Fibroblast of skin of back (primary cell): ENCODE measurements at regions not wholly inside any gene's neighbourhood (a gene's known extent, or its start where the extent isn't known, plus 50 kb on each side); places are given as distances from the start of the nearest gene placed in this dataset.

Experiments
- DNase-seq: peaks from one replicate; pipeline ENCODE4 v3.0.0-alpha.2; 2013

DNA sequence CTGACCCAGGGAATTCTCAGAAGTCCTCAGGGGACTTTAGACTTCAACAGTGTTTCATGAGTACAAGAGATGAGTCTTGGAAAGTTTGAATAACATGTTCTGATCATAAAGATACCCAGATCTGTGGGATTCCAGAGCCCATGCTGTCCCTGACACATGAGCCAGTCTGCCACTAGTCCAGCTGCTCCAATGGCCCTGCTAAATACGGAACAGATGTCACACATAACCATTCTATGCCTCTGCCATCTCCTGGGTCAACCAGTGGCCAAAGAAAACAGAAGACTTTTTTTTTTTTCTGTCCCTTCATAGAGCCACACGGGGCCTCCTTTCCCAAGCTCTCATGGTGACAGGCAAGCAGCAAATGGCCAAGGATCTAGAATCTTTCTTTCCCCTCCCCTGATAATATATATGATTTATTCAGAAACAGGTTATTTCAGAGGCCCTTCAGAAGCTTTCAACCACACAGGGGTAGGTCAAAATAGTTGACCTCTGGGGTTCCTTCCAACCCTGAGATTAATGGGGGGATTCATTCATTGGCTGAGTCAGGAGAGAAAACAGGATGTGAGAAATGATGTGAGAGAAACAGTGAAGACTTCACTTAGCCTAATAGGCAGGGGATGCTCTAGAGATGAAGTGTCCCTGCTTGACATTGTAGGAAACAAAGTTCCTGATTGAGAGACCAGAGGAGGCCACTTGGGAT, 367.7 kb downstream of the CDK5RAP2 start:
- DNase-seq, result no peak

DNA sequence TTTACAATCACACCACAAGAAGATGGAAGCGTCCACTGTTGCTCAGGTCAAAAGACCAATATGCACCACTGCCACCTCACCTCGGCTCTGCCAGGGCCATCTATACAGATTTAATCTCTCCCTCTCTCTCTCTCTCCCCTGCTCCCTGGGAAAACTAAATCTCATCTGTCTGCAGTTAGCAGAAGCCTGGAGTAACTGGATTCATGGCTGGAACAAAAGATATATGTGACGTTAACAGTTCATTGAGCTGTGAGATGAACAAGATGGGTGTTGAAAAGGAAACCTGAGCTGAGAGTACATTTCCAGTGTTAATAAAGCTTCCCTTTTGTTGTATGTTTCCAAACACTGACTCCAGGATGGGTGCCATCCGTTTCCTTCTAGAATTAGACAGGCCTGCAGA, 369.7 kb downstream of the CDK5RAP2 start:
- no peak for DNase-seq

DNA sequence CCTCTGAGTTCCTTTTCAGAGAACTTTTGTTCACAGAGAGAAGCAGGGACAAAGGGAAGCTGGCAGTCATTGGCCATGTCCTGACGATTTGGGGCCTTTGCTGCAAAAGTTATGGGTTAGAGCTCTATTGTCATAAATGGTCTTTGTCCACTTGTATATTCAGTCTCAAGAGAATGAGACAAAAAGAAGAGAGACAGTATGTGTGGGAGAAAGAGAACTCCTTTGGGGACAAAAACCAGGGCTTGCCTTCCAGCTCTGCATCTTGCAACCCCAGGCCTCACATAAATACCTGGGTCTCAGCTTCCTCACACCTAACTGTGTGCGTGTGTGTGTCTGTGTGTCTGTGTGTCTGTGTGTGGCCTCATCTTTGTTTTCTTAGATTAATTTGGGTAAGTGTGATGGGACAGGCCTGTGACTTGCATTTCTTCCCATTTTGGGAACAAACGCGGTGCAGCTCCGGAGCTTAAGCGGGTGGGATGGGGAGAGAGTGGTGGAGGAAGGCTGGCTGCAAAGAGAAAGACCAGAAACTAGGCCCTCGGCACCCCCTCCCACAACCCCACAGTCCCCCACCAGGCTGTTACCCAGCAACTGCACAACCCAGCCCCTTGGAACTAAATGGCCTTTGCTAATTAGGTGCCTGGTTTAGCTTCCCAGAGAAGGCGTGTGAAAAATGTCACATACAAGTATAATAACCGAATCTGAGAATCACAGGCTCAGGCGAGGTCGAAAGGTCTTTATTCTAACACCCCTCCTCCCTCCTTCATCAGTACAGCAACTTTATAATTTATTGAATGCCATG, 376.9 kb downstream of the CDK5RAP2 start:
- no peak for DNase-seq

DNA sequence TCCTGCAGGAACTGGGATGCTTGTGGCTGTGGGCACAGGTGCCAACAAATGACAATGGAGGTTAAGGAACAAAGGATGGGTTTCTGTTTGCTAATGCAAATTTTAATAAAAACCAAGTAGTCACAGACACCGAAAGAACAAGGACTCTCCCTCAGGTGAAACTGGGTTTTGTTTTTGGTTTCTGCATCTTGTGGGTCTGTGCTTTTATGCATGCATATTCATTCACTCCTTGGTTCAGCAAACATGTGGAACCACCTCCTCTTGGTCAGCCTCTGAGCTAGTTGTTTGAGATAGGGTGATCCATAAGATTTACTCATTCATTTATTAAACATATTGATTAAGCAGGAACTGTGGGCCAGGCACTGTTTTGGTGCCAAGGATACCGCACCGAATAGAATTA, 381.9 kb downstream of the CDK5RAP2 start:
- DNase-seq, result no peak

DNA sequence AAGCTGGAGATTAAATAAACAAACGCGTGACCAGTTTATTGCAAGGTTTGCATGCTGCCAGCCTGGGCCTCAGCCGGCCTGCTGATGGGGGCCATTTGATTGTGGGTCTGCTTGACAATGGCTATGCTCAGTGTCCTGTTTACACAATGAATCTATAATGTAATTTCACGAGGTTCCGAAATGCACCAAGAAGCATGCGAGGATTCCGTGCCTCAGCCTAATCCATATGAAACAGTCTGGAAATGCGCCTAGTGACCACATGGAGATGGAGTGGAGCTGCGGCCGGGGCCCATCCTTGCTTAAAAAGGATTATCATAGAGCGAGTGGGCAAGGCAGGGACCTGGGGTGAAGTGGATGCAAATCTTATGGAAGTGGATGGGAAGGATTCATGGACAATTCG, 382.4 kb downstream of the CDK5RAP2 start:
- no peak for DNase-seq

DNA sequence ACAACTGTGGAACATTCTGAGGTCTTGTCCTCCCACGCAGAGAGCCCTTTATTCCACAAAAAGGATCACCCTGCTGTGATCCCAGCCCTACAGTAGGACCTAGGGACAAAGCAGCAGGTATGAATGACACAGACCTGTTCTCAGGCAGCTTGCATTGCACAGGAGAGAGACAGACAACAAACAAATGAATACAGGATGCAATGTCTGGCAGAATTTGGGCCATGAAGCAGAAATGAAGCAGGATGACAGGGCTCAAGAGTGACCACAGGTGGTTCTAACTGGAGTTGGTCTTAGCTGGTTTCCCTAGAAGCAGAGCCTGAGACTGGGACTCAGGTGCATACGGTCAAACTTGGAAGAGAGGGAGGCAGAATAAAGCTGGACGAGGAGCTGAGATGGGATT, 388.8 kb downstream of the CDK5RAP2 start:
- DNase-seq, result no peak

DNA sequence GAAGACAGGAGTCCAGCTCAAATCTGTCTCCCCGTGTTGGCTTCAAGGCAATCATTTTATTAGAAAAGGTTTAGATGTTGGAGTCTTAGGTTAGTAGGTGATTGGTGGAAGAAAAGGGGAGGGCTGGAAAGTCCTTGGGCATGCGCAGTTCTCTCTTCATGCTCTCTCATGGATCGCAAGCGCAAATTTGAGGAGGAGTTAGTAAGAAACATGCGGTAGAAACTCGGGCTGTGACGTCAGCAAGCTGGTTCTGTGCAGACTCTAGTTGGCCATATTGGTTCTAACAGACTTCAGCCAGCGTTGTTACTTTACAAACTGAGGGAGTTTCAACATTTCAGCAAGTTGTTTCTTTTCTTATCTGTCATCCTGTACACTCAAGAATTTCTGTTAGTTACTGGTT, 392.2 kb downstream of the CDK5RAP2 start:
- DNase-seq, result no peak

DNA sequence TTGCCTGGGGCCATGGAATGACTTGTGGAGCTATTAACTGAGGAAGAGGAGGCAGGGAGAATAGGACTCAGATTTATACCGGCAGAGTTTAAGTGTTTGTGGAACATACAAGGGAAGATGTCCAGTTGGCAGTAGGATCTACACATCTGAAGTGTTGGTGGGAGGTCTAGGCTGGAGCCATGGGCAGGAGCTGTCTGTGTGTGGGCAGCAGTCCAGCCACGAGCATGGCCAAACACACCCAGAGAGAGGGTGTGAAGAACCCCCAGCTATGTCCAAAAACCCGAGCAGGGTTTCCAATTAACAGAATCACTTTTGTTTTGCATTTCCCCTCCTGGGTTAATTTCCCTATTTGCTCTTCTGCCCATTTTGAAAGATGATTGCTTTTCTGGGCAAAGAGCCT, 393.7 kb downstream of the CDK5RAP2 start:
- DNase-seq, result no peak

DNA sequence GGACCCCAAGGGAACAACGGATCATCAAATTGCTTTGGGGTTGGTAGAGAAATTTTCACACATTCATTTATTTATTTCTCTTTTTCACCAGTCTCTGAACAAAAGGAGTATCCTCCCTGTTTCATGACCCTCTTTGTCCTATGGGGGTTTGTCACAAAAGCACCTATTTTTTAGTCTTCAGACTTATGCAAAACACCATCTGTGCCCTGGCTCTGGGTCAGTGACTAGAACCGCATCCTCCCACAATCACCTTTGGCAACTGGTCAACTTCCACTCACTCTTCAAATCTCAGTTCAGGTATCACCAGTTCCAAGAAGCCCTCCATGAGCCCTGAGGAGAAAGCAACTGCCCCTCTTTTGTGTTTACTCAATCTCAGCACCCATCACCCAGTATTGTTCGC, 395.7 kb downstream of the CDK5RAP2 start:
- no peak for DNase-seq

DNA sequence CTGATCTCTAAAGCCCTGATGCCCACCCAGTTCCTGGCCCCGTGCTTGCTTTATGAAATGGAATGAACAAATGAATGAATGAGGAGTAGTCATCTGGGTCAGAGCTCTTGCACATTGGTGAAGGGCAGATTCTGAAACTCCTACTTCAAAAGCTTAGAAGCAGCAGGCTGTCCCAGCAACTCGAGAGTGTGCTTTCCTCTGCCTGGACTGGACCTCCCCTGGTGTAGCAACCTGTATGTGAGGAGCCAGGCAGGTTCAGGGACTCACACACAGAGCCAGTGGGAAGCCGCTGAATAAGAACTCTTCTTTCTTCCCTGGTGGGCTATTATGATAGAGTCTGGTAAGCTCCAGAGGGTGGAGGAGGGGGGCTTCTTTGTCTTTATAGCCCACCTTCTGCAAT, 396.4 kb downstream of the CDK5RAP2 start:
- DNase-seq, result no peak

DNA sequence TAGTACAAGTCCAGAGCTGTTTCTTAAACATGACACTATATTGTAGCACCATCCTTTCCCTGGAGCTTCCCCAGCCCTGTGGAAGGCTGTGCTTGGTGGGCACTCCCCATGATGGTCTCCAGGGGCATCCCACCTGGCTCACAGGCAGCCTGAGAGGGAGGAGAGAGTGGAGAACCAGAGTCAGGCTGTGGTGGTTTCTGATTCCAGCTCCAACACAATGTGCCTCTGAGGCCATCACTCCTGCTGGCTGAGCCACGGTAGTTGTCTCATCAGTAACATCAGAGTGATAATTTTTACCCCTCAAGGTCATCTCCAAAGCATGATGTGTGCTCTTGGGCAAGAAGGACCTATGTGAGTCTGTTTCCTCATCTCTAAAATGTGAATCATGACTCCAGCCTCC, 398.0 kb downstream of the CDK5RAP2 start:
- no peak for DNase-seq

DNA sequence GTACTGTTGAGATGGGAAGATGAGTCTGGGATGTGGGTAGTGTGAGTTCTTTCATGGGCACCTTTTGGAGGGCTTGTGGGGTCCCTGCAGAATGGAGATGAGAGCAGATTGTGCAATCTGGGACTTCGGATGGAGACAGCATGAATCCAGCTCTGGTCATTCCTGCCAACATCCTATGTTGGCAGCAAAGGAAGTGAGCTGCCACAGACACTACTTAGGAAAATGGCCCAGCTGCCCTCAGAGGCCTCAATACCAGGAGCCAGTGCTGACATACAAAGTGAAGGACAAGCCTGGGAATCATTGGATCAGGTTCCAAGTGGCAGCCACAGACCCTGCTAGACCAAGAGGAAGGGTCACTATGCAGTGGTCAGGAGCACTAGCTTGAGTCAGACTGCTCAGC, 402.8 kb downstream of the CDK5RAP2 start:
- DNase-seq, result no peak

DNA sequence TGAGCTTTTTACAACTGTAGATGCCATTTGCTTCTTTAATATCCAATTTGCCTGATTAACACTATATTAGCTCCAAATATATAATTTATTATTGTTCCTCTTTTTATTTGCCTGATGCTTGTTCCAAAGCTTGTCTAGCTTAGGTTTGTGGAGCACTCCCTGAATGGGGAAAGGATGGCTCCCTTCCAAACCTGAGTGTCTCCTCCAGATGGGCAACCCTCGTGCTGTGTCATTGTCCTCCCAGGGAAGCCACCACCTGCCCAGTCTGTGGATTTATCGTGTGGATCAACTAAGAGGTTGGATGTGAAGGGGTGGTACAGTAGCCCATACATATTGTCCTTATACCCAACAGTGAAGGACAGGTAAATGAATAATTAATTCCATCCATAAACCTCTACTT, 404.9 kb downstream of the CDK5RAP2 start:
- DNase-seq, result no peak

DNA sequence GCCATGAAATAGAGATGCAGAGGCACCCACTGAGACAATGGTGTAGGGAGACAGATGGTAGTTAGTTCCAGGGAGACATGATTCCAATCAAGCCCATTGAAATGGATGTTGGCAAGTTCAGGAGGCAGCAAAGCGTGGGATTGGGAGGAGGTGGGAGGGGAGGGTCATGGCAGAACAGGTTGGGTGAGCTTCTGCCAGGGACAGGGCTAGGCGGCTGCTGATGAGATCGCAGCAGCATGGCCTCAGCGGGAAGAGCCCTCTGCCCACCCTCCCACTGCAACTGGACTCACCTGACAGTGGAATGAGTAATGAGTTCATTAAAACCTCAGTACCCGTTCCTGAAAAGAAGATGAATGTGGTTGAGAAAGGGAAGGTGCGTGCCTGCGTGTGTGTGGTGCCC, 418.2 kb downstream of the CDK5RAP2 start:
- DNase-seq, result no peak

DNA sequence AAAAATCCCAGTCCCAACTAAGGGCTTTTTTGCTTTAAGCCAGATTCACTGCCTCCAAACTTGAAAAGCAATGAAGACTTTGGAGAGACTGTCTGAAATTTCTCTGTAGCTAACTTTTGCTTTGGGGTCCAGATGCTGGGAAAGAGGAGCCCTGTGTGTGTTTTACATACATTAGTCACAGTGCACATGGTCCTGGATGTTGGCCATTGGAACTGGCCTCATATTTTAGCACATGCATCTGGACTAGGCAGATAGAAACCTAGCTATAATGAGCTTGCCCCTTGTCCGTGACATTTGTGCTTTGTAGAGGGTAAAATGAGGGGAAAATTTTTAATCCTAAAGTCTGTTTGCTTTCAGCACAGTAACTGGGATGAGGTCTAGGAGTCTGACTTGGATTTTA, 421.7 kb downstream of the CDK5RAP2 start:
- DNase-seq, result no peak

DNA sequence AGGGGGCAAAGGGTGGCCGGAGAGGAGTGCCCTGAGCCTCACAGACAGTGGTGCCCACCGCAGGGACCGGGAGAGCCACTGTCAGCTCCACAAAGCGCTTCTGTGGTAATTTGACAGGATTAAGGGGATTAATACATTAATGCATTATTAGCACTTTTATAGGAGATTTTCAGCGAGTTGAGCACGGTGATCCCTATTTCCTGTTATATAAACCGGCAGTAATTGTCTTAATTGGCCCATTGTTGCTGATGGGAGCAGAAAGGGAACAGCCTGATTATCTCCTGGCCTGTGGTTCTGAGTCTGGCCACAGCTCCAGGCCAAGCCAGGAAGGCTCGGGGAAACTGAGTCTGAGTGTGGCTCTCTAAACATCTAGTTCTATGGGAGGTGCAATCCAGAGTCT, 423.6 kb downstream of the CDK5RAP2 start:
- DNase-seq, result no peak

DNA sequence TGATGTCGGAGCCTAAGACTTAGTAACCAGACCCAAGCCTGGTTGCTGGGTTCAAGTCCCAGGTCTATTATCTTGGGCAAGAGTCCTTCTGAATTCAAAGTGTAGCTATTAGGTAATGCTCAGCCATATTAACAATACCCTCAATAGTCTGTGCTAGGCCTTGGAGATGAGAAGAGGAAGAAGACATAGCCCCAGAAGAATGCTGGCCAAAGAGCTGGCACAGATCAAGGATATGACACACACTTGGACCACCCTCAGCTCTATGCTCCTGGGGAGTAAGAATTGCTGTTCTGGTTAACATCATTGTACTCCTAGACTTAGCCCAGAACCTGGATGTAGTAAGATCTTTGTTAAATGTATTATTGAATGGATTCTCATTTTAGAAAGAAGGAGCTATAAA, 426.7 kb downstream of the CDK5RAP2 start:
- no peak for DNase-seq

DNA sequence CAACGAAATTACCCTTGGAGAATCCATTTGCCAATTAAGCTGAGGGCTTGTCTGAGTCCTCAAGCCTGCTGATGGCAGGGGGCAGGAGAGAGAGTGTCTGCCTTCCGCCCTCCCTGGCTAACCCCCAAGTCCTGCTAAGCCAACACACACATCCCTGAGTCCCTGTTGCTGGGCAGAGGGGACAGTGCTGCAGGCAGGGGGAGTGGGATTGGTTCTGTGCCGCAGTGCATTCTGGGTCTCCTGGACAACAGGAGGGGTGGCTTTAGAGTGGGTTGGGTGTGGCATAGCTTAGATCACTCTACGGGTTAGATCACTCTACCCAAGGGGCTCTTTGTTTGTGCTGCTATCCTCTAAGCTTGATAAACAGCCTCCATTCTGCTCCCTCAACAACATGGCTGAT, 427.7 kb downstream of the CDK5RAP2 start:
- DNase-seq, result no peak

DNA sequence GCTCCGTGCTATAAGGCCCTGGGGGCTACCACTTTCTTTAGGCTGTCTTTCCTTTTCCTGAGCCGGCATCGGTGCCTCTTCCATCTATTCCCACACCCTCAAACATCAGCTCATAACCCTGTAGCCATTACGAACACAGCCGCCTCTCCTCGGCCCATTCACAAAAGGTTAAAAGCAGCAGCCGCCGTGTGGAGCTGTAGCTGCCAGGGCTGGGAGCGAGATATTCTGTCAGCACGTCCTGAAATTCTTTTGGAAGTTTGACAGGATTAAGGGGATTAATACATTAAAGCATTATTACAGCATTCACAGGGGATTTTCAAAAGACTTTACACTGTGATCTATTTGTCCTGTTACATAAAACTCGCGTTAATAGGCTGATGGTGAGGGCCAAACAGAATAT, 428.2 kb downstream of the CDK5RAP2 start:
- DNase-seq, result no peak

DNA sequence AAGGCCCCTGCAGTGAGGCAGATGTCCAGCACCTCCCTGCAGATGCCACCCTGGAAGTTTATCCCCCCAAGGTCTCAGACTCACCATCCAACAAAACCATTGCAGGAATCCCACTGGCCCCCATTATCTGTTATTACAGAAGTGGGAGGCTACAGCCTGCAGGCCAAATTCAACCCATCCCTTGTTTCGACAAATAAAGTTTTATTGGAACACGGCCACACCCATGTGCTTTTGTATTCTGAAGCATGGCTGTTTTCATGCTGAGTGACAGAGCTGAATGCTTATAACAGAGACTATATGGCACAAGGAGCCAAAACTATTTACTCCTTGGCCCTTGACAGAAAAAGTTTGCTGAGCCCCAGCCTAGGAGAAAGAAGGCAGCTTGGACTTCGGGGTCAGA, 428.8 kb downstream of the CDK5RAP2 start:
- DNase-seq, result no peak

DNA sequence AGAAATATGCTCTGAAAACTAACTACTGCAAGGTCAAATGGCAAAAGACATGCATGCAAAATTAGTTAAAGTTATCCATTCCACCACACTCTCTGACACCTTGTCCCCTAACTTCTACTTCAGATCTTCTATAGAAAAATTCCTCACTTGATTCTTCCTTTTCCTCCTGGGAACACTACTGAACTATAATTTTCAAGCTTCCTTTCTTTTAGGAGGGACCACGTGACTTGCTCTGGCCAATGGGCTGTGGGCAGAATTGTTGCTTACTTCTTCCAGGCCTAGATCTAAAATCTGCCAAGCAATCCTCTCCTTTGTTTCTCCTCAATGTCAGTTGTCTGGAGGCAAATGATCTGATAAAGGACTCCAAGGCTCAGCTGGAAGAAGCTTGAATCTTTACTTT, 441.0 kb downstream of the CDK5RAP2 start:
- no peak for DNase-seq

DNA sequence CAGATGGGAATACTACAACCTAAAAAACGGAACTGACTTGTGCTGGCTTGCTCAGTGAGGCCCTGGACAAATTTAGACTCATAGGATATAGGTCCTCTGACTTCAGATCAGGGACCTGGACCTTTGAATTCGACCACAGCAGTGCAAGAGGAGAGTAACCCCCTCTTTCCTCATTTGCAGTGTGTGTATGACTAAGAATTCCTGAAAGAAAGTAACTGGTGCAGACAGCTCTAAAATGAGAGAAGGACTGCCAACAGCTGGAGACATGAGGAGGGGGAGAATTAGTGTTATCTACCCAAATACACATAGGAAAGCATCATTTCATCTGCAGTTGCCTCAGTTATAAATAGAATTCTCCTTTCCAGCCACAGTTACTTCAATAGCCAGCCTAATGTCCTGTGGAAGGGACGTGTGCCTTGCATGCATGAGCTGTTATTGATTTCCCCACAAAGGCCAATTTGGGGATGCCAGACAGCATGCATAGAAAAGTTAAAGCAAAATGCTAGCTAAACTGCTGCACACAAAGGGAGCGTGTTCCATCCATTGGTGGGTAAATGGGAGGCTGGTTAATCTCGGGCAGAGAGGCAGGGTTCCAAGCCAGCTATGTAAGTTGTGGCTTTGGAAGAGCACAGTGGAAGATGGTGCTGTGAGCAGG, 442.7 kb downstream of the CDK5RAP2 start:
- peak; percentile 15 for DNase-seq

DNA sequence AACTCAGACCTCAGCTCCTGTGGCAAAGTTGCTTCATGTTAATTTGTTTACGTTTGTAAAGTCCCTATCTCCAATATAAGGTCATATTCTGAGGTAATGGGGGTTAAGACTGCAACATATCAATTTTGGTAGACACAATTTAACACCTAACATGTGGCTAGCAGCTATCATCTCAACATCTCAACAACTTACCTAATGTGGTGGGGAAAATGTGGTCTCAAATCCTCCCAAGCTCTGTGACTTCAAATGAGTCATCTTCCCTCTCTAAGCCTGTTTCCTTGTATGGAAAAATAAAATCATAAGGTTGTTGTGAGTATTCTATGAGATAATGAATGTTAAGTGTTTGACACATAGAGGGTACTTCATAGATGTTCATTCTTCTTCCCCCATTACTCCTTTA, 443.3 kb downstream of the CDK5RAP2 start:
- DNase-seq, result peak; percentile 29

DNA sequence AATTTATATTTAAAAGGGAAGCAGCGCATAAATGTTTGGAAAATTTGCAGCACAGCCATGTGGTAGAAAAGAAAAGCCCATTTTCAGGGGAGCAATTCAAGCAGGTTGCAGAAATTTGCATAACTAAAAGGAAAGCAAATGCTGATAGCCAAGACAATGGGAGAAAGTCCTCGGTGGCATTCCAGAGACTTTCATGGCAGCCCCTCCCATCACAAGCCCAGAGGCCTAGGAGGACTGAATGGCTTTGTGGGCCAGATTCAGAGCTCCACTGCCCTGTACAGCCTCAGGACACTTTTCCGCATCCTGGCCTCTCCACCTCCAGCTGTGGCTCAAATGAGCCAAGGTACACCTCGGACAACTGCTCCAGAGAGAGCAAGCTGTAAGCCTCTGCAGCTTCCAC, 462.9 kb downstream of the CDK5RAP2 start:
- no peak for DNase-seq
